GM21447 (cell line): ENCODE measurements at regions not wholly inside any gene's neighbourhood (a gene's known extent, or its start where the extent isn't known, plus 50 kb on each side); places are given as distances from the start of the nearest gene placed in this dataset.

ENCODE experiments used
- ATAC-seq: cut with Tn5 transposase; IDR thresholded peaks from one replicate; pipeline ENCODE4 v1.9.1; 2021; ENCODE audit not compliant: unreplicated experiment

- no peak for ATAC-seq
These were observed 547.2 kb downstream of the ZNF804A start for GRCh38 chr2:185145316-185146121.

GRCh38 chr2:185147361-185147760 is 549.0 kb downstream of the ZNF804A start:
- ATAC-seq, result no peak

- no peak for ATAC-seq
These were observed 553.9 kb downstream of the ZNF804A start for GRCh38 chr2:185152186-185152585.

- no peak for ATAC-seq
These were observed 563.4 kb downstream of the ZNF804A start for GRCh38 chr2:185161701-185162100.

- ATAC-seq, result no peak
These were observed 564.3 kb upstream of the FSIP2 start for GRCh38 chr2:185174353-185174752.

- ATAC-seq, result no peak
These were observed 558.9 kb upstream of the FSIP2 start for GRCh38 chr2:185179743-185180142.

- ATAC-seq, result no peak
These were observed 556.7 kb upstream of the FSIP2 start for GRCh38 chr2:185181901-185182300.

- no peak for ATAC-seq
These were observed 553.6 kb upstream of the FSIP2 start for GRCh38 chr2:185185044-185185443.

GRCh38 chr2:185187421-185187820 is 551.2 kb upstream of the FSIP2 start:
- ATAC-seq, result no peak

GRCh38 chr2:185188656-185189055 is 549.9 kb upstream of the FSIP2 start:
- no peak for ATAC-seq

GRCh38 chr2:185201063-185201462 is 537.5 kb upstream of the FSIP2 start:
- no peak for ATAC-seq

GRCh38 chr2:185202381-185202780 is 536.2 kb upstream of the FSIP2 start:
- no peak for ATAC-seq

GRCh38 chr2:185202945-185203528 is 535.6 kb upstream of the FSIP2 start:
- ATAC-seq, result no peak

GRCh38 chr2:185208261-185208660 is 530.3 kb upstream of the FSIP2 start:
- ATAC-seq, result no peak

- no peak for ATAC-seq
These were observed 523.1 kb upstream of the FSIP2 start for GRCh38 chr2:185215497-185215896.

GRCh38 chr2:185219981-185220380 is 518.6 kb upstream of the FSIP2 start:
- ATAC-seq, result no peak

GRCh38 chr2:185222311-185222710 is 516.3 kb upstream of the FSIP2 start:
- ATAC-seq, result no peak

GRCh38 chr2:185227391-185227790 is 511.2 kb upstream of the FSIP2 start:
- no peak for ATAC-seq

- ATAC-seq, result no peak
These were observed 499.1 kb upstream of the FSIP2 start for GRCh38 chr2:185239491-185239890.

GRCh38 chr2:185240796-185241195 is 497.8 kb upstream of the FSIP2 start:
- ATAC-seq, result no peak

GRCh38 chr2:185241556-185241955 is 497.0 kb upstream of the FSIP2 start:
- no peak for ATAC-seq

GRCh38 chr2:185242462-185242861 is 496.1 kb upstream of the FSIP2 start:
- ATAC-seq, result no peak

GRCh38 chr2:185245216-185245615 is 493.4 kb upstream of the FSIP2 start:
- ATAC-seq, result no peak
